Prostate gland (tissue), 2 donors: ENCODE measurements at regions not wholly inside any gene's neighbourhood (a gene's known extent, or its start where the extent isn't known, plus 50 kb on each side); places are given as distances from the start of the nearest gene placed in this dataset.

Experiments used
- DNase-seq: peaks from one replicate; pipeline ENCODE4 v3.0.0-alpha.2; 2019; ENCODE audit warnings: low spot score
- H3K27ac ChIP-seq, 2 donors: fragments of 200-600 bp; sonication (generic); 2 replicates each; pipeline ENCODE4 v1.5.1; 2017 to 2019
- H3K27me3 ChIP-seq: fragments of 200-600 bp; sonication (generic); replicated peaks from 2 replicates; pipeline ENCODE4 v1.5.1; 2019; ENCODE audit not compliant: insufficient read depth
- H3K36me3 ChIP-seq, 2 donors: fragments of 200-600 bp; sonication (generic); 1 replicate in 1 of 2; 2 replicates in 1 of 2; pipeline versions ENCODE4 v1.5.1 to v1.8.1; 2017 to 2019
- H3K4me1 ChIP-seq: fragments of 200-600 bp; sonication (generic); replicated peaks from 2 replicates; pipeline ENCODE4 v1.5.1; 2019
- H3K4me3 ChIP-seq, 2 donors: fragments of 200-600 bp; sonication (generic); 2 replicates each; pipeline ENCODE4 v1.5.1; 2017 to 2019
- H3K9me3 ChIP-seq: fragments of 200-600 bp; sonication (generic); 2 replicates; pipeline ENCODE4 v1.5.1; 2017
- CTCF ChIP-seq, 4 experiments: fragments of 200-600 bp in 2 of 4; fragments of 450-650 bp in 2 of 4; sonication (generic) in 2 of 4; IDR thresholded peaks; 1 replicate in 3 of 4; 2 replicates in 1 of 4; pipeline ENCODE4 v1.5.1; 2016 to 2019; ENCODE audit warnings: antibody characterized with exemption in 4 of 4, mild to moderate bottlenecking in 2 of 4, moderate library complexity in 2 of 4
- POLR2A ChIP-seq: fragments of 450-650 bp; IDR thresholded peaks from one replicate; pipeline ENCODE4 v1.6.1; 2016; ENCODE audit warnings: antibody characterized with exemption, mild to moderate bottlenecking
- POLR2AphosphoS5 ChIP-seq: sonication (generic); formaldehyde crosslinking; IDR thresholded peaks from one replicate; pipeline ENCODE4 v1.6.1; 2017; ENCODE audit warnings: antibody characterized with exemption
- WGBS: methylation state at CpG from one replicate; pipeline ENCODE4 v1.1.5; 2018; 5-methylcytosine and 5-hydroxymethylcytosine counted together
- intact Hi-C: fragments of 100-400 bp; cut with DNase I; formaldehyde crosslinking; loops from one replicate; pipeline ENCODE4 v1.14.2; 2022

GRCh38 chr17:72578817-72579470 lies 458.1 kb downstream of the SOX9 start:
- Histone ChIP-seq H3K27me3 (no peaks in the 10 kb centered on the region), H3K36me3 (no peaks in the 10 kb centered on the region), H3K9me3 (no peaks in the 10 kb centered on the region), H3K4me3 (no peak overlapping the region), H3K4me1 (no peaks in the 10 kb centered on the region), H3K27ac (no peak overlapping the region)
- no peak for TF ChIP-seq CTCF (IDR thresholded peaks at IDR 0.05)
- TF ChIP-seq POLR2A = no peak
- TF ChIP-seq POLR2AphosphoS5 = no peak
- no peak for DNase-seq
- 94% methylated on average over 9 of the region's 9 CpGs for WGBS
- intact Hi-C loops = no loop called here

GRCh38 chr17:72579990-72580320 lies 459.1 kb downstream of the SOX9 start:
- Histone ChIP-seq H3K4me1 (no peaks in the 10 kb centered on the region), H3K27me3 (no peaks in the 10 kb centered on the region), H3K9me3 (no peaks in the 10 kb centered on the region), H3K36me3 (no peaks in the 10 kb centered on the region), H3K27ac (no peak overlapping the region), H3K4me3 (no peak overlapping the region)
- no peak for TF ChIP-seq CTCF (IDR thresholded peaks at IDR 0.05)
- no peak for TF ChIP-seq POLR2AphosphoS5
- no peak for TF ChIP-seq POLR2A
- intact Hi-C loops = no loop called here
- WGBS = 68% methylated on average over 2 of the region's 2 CpGs
- no peak for DNase-seq

- peak in 2 of 4 experiments; percentile 16 to 28 for TF ChIP-seq CTCF (IDR thresholded peaks at IDR 0.05)
- peak; percentile 84 for TF ChIP-seq POLR2AphosphoS5
- peak; percentile 17 for TF ChIP-seq POLR2A
- no peak overlapping the region for H3K4me3 ChIP-seq
- no peaks in the 10 kb centered on the region for H3K9me3 ChIP-seq
- no peaks in the 10 kb centered on the region for H3K27me3 ChIP-seq
- 24% methylated on average over 11 of the region's 11 CpGs for WGBS
- H3K27ac ChIP-seq = peak overlapping the region in 1 of 2 donors; percentile 27
- H3K36me3 ChIP-seq = no peaks in the 10 kb centered on the region
- DNase-seq = peak; percentile 88
- H3K4me1 ChIP-seq = no peaks in the 10 kb centered on the region
- intact Hi-C loops = no loop called here
Measured at GRCh38 chr17:72580321-72581127, 459.7 kb downstream of the SOX9 start.

- Histone ChIP-seq H3K4me1 (peaks cover 8% of the 10 kb centered on the region), H3K4me3 (no peak overlapping the region), H3K9me3 (no peaks in the 10 kb centered on the region), H3K36me3 (no peaks in the 10 kb centered on the region), H3K27me3 (peaks cover 4% of the 10 kb centered on the region), H3K27ac (no peak overlapping the region)
- TF ChIP-seq POLR2A (no peak), POLR2AphosphoS5 (no peak), CTCF (IDR thresholded peaks at IDR 0.05) (no peak)
- no peak for DNase-seq
- intact Hi-C loops = no loop called here
- WGBS = 63% methylated on average over 7 of the region's 7 CpGs
Measured at GRCh38 chr17:72587156-72587555, 466.3 kb downstream of the SOX9 start.
